ENCODE measurements at regions not wholly inside any gene's neighbourhood (a gene's known extent, or its start where the extent isn't known, plus 50 kb on each side); places are given as distances from the start of the nearest gene placed in this dataset.

- TF ChIP-seq CTCF (conservative IDR thresholded peaks at IDR 0.05; ENCODE audit: low read depth, low read length), result peak; percentile 4
- DNase-seq (ENCODE audit: low read depth), result no peak
- H3K4me3 ChIP-seq (ENCODE audit: low read depth, low read length), result peak overlapping the region; percentile 69
Measured at GRCh38 chr3:107241217-107241616, 136.0 kb upstream of the CCDC54 start.

DNA sequence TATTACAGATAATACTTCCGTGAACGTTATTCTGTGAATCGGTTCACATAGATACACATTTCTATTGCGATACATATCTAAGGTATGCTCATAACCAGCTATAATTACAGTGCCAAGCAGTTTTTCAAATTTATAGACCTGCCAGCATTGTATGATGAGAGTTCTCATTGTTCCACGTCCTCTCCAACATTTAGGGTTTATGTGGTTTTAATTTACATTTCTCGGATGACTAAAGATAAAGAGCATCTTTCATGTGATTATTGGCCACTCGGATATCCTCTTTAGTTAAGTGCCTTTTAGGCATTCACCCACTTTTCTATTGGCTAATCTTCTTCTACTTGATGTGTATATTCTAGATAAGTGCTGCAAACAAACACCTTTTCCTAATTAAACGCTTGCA is 134.7 kb upstream of the CCDC54 start:
- DNase-seq (ENCODE audit: low read depth), result no peak
- H3K4me3 ChIP-seq (ENCODE audit: low read depth, low read length), result no peak overlapping the region

DNA sequence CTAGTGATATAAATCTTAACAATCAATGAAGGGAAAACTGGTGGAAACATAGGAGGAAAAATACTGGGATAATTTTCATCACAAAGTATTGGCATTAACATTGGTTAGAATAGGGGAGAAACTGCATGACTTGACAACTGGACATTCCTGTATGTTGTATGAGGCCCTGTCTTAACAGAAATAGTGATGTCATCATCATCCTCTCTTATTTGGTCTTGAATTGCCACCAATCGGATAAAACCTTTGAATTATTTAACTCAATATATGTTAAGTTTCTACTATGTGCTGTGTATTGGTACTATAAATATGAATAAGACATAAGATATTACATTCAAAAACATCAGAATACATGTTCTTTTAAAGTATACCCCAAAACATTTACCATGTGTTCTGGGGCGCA is 130.1 kb upstream of the CCDC54 start:
- no peak overlapping the region for H3K4me3 ChIP-seq (ENCODE audit: low read depth, low read length)
- no peak for TF ChIP-seq CTCF (conservative IDR thresholded peaks at IDR 0.05; ENCODE audit: low read depth, low read length)
- DNase-seq (ENCODE audit: low read depth), result no peak

More for the DNA sequence above, 134.7 kb upstream of the CCDC54 start:
- no peak for TF ChIP-seq CTCF (conservative IDR thresholded peaks at IDR 0.05; ENCODE audit: low read depth, low read length)

DNA sequence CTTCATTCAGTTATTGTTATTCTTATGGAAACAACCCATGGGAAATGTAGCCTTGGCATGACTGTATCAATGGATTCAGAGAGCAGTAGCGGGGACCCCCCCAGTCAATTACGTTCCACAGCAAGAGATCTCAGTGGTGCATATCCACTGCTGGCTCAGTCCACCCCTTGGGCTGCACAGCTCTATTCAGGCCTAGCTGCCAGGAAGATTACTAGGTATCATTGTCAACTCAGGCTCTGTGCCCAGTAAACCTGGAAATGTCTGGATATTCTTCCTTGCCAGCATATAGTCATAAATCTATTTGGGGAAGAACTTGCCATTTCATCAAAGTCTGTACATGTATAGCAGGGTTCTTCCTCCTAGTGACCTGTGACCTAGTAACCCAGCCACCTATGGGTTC is 128.1 kb upstream of the CCDC54 start:
- H3K4me3 ChIP-seq (ENCODE audit: low read depth, low read length), result no peak overlapping the region
- no peak for TF ChIP-seq CTCF (conservative IDR thresholded peaks at IDR 0.05; ENCODE audit: low read depth, low read length)
- DNase-seq (ENCODE audit: low read depth), result no peak

- H3K4me3 ChIP-seq (ENCODE audit: low read depth, low read length), result no peak overlapping the region
- no peak for TF ChIP-seq CTCF (conservative IDR thresholded peaks at IDR 0.05; ENCODE audit: low read depth, low read length)
- no peak for DNase-seq (ENCODE audit: low read depth)
Measured at GRCh38 chr3:107250221-107250620, 127.0 kb upstream of the CCDC54 start.

GRCh38 chr3:107251819-107252218 is 125.4 kb upstream of the CCDC54 start:
- DNase-seq (ENCODE audit: low read depth), result no peak
- no peak overlapping the region for H3K4me3 ChIP-seq (ENCODE audit: low read depth, low read length)
- TF ChIP-seq CTCF (conservative IDR thresholded peaks at IDR 0.05; ENCODE audit: low read depth, low read length), result no peak

DNA sequence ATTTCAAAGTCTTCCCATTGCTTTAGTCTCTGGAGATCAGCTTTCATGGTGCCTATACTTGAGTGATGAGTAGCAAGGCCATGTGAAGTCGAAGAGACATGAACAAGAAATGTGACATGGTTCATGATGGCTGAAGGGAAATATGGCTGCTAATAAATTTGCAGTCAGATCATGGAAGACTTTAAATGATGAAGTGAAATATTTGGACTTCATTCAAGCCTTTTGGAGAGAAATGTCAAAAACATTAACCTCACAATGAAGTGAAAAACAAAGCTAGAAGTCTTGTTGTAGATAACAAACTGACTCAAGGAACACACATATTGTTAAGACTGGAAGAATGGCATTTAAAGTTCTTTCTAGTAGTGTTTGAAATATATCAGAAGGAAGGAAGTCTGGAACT is 120.3 kb upstream of the CCDC54 start:
- no peak for DNase-seq (ENCODE audit: low read depth)
- no peak overlapping the region for H3K4me3 ChIP-seq (ENCODE audit: low read depth, low read length)
- no peak for TF ChIP-seq CTCF (conservative IDR thresholded peaks at IDR 0.05; ENCODE audit: low read depth, low read length)
